ENCODE measurements at regions not wholly inside any gene's neighbourhood (a gene's known extent, or its start where the extent isn't known, plus 50 kb on each side); places are given as distances from the start of the nearest gene placed in this dataset.
A peak's percentile ranks its signal among the peaks of the same experiment; 100 is the strongest.

- H3K36me3 ChIP-seq (ENCODE audit: control insufficient read depth in 3 of 3, insufficient read depth in 3 of 3, low read length in 3 of 3), result no peaks in the 10 kb centered on the region
- H3K4me3 ChIP-seq (ENCODE audit: low read length in 3 of 3), result peak overlapping the region in 2 of 3 donors; percentile 15 to 22
- H3K4me1 ChIP-seq (ENCODE audit: control insufficient read depth in 3 of 3, insufficient read depth in 3 of 3, low read length in 3 of 3), result peaks cover 0 to 8% (median 4%) of the 10 kb centered on the region in 3 donors
- no peaks in the 10 kb centered on the region for H3K27me3 ChIP-seq (ENCODE audit: control insufficient read depth in 3 of 3, insufficient read depth in 3 of 3, low read length in 3 of 3)
- H3K27ac ChIP-seq (ENCODE audit: low read depth, low read length), result no peak overlapping the region
- H3K9me3 ChIP-seq (ENCODE audit: control insufficient read depth in 3 of 3, low read length in 3 of 3), result peaks cover 0 to 6% (median 3%) of the 10 kb centered on the region in 3 donors
- H3K9ac ChIP-seq (ENCODE audit: low read depth in 1 of 3, low read length in 3 of 3), result no peak overlapping the region
Observed at GRCh38 chr9:16191691-16192402, 639.0 kb downstream of the CCDC171 start.

GRCh38 chr9:16192403-16193017 is 639.7 kb downstream of the CCDC171 start:
- Histone ChIP-seq H3K27ac (ENCODE audit: low read depth, low read length) (no peak overlapping the region), H3K4me3 (ENCODE audit: low read length in 3 of 3) (no peak overlapping the region), H3K9ac (ENCODE audit: low read depth in 1 of 3, low read length in 3 of 3) (no peak overlapping the region), H3K27me3 (ENCODE audit: control insufficient read depth in 3 of 3, insufficient read depth in 3 of 3, low read length in 3 of 3) (no peaks in the 10 kb centered on the region), H3K36me3 (ENCODE audit: control insufficient read depth in 3 of 3, insufficient read depth in 3 of 3, low read length in 3 of 3) (no peaks in the 10 kb centered on the region), H3K4me1 (ENCODE audit: control insufficient read depth in 3 of 3, insufficient read depth in 3 of 3, low read length in 3 of 3) (peaks cover 0 to 13% (median 7%) of the 10 kb centered on the region in 3 donors), H3K9me3 (ENCODE audit: control insufficient read depth in 3 of 3, low read length in 3 of 3) (peaks cover 0 to 6% (median 3%) of the 10 kb centered on the region in 3 donors)

- H3K9me3 ChIP-seq (ENCODE audit: control insufficient read depth in 3 of 3, low read length in 3 of 3), result peaks cover 0 to 6% (median 3%) of the 10 kb centered on the region in 3 donors
- no peak overlapping the region for H3K4me3 ChIP-seq (ENCODE audit: low read length in 3 of 3)
- H3K36me3 ChIP-seq (ENCODE audit: control insufficient read depth in 3 of 3, insufficient read depth in 3 of 3, low read length in 3 of 3), result no peaks in the 10 kb centered on the region
- H3K27me3 ChIP-seq (ENCODE audit: control insufficient read depth in 3 of 3, insufficient read depth in 3 of 3, low read length in 3 of 3), result no peaks in the 10 kb centered on the region
- no peak overlapping the region for H3K9ac ChIP-seq (ENCODE audit: low read depth in 1 of 3, low read length in 3 of 3)
- H3K27ac ChIP-seq (ENCODE audit: low read depth, low read length), result no peak overlapping the region
- H3K4me1 ChIP-seq (ENCODE audit: control insufficient read depth in 3 of 3, insufficient read depth in 3 of 3, low read length in 3 of 3), result peaks cover 0 to 13% (median 7%) of the 10 kb centered on the region in 3 donors
Observed at GRCh38 chr9:16193066-16193465, 640.2 kb downstream of the CCDC171 start.

- H3K27ac ChIP-seq (ENCODE audit: low read depth, low read length), result no peak overlapping the region
- no peaks in the 10 kb centered on the region for H3K27me3 ChIP-seq (ENCODE audit: control insufficient read depth in 3 of 3, insufficient read depth in 3 of 3, low read length in 3 of 3)
- no peak overlapping the region for H3K9ac ChIP-seq (ENCODE audit: low read depth in 1 of 3, low read length in 3 of 3)
- no peak overlapping the region for H3K4me3 ChIP-seq (ENCODE audit: low read length in 3 of 3)
- no peaks in the 10 kb centered on the region for H3K9me3 ChIP-seq (ENCODE audit: control insufficient read depth in 3 of 3, low read length in 3 of 3)
- H3K4me1 ChIP-seq (ENCODE audit: control insufficient read depth in 3 of 3, insufficient read depth in 3 of 3, low read length in 3 of 3), result peaks cover 0 to 13% (median 7%) of the 10 kb centered on the region in 3 donors
- H3K36me3 ChIP-seq (ENCODE audit: control insufficient read depth in 3 of 3, insufficient read depth in 3 of 3, low read length in 3 of 3), result no peaks in the 10 kb centered on the region
Observed at GRCh38 chr9:16196206-16196605, 643.4 kb downstream of the CCDC171 start.

- Histone ChIP-seq H3K9me3 (ENCODE audit: control insufficient read depth in 3 of 3, low read length in 3 of 3) (no peaks in the 10 kb centered on the region), H3K4me3 (ENCODE audit: low read length in 3 of 3) (peak overlapping the region; percentile 44 to 66 (median 46)), H3K4me1 (ENCODE audit: control insufficient read depth in 3 of 3, insufficient read depth in 3 of 3, low read length in 3 of 3) (peaks cover 0 to 7% (median 3%) of the 10 kb centered on the region in 3 donors), H3K36me3 (ENCODE audit: control insufficient read depth in 3 of 3, insufficient read depth in 3 of 3, low read length in 3 of 3) (no peaks in the 10 kb centered on the region), H3K27me3 (ENCODE audit: control insufficient read depth in 3 of 3, insufficient read depth in 3 of 3, low read length in 3 of 3) (no peaks in the 10 kb centered on the region), H3K27ac (ENCODE audit: low read depth, low read length) (peak overlapping the region; percentile 71), H3K9ac (ENCODE audit: low read depth in 1 of 3, low read length in 3 of 3) (peak overlapping the region; percentile 51 to 78 (median 55))
Observed at GRCh38 chr9:16197578-16198370, 644.9 kb downstream of the CCDC171 start.

- H3K36me3 ChIP-seq (ENCODE audit: control insufficient read depth in 3 of 3, insufficient read depth in 3 of 3, low read length in 3 of 3), result no peaks in the 10 kb centered on the region
- no peak overlapping the region for H3K4me3 ChIP-seq (ENCODE audit: low read length in 3 of 3)
- H3K27ac ChIP-seq (ENCODE audit: low read depth, low read length), result no peak overlapping the region
- peaks cover 0 to 7% (median 3%) of the 10 kb centered on the region in 3 donors for H3K4me1 ChIP-seq (ENCODE audit: control insufficient read depth in 3 of 3, insufficient read depth in 3 of 3, low read length in 3 of 3)
- no peaks in the 10 kb centered on the region for H3K27me3 ChIP-seq (ENCODE audit: control insufficient read depth in 3 of 3, insufficient read depth in 3 of 3, low read length in 3 of 3)
- H3K9ac ChIP-seq (ENCODE audit: low read depth in 1 of 3, low read length in 3 of 3), result no peak overlapping the region
- no peaks in the 10 kb centered on the region for H3K9me3 ChIP-seq (ENCODE audit: control insufficient read depth in 3 of 3, low read length in 3 of 3)
Observed at GRCh38 chr9:16198996-16199395, 646.2 kb downstream of the CCDC171 start.

GRCh38 chr9:16202221-16202620 is 649.4 kb downstream of the CCDC171 start:
- H3K36me3 ChIP-seq (ENCODE audit: control insufficient read depth in 3 of 3, insufficient read depth in 3 of 3, low read length in 3 of 3), result no peaks in the 10 kb centered on the region
- no peak overlapping the region for H3K4me3 ChIP-seq (ENCODE audit: low read length in 3 of 3)
- no peaks in the 10 kb centered on the region for H3K27me3 ChIP-seq (ENCODE audit: control insufficient read depth in 3 of 3, insufficient read depth in 3 of 3, low read length in 3 of 3)
- no peak overlapping the region for H3K9ac ChIP-seq (ENCODE audit: low read depth in 1 of 3, low read length in 3 of 3)
- H3K27ac ChIP-seq (ENCODE audit: low read depth, low read length), result no peak overlapping the region
- no peaks in the 10 kb centered on the region for H3K9me3 ChIP-seq (ENCODE audit: control insufficient read depth in 3 of 3, low read length in 3 of 3)
- peaks cover 0 to under 1% (median 0%) of the 10 kb centered on the region in 3 donors for H3K4me1 ChIP-seq (ENCODE audit: control insufficient read depth in 3 of 3, insufficient read depth in 3 of 3, low read length in 3 of 3)

- H3K27me3 ChIP-seq (ENCODE audit: control insufficient read depth in 3 of 3, insufficient read depth in 3 of 3, low read length in 3 of 3), result no peaks in the 10 kb centered on the region
- no peak overlapping the region for H3K4me3 ChIP-seq (ENCODE audit: low read length in 3 of 3)
- no peak overlapping the region for H3K9ac ChIP-seq (ENCODE audit: low read depth in 1 of 3, low read length in 3 of 3)
- no peaks in the 10 kb centered on the region for H3K9me3 ChIP-seq (ENCODE audit: control insufficient read depth in 3 of 3, low read length in 3 of 3)
- no peak overlapping the region for H3K27ac ChIP-seq (ENCODE audit: low read depth, low read length)
- H3K4me1 ChIP-seq (ENCODE audit: control insufficient read depth in 3 of 3, insufficient read depth in 3 of 3, low read length in 3 of 3), result no peaks in the 10 kb centered on the region
- no peaks in the 10 kb centered on the region for H3K36me3 ChIP-seq (ENCODE audit: control insufficient read depth in 3 of 3, insufficient read depth in 3 of 3, low read length in 3 of 3)
Observed at GRCh38 chr9:16202914-16203728, 650.3 kb downstream of the CCDC171 start.

- H3K27ac ChIP-seq (ENCODE audit: low read depth, low read length), result no peak overlapping the region
- H3K9ac ChIP-seq (ENCODE audit: low read depth in 1 of 3, low read length in 3 of 3), result no peak overlapping the region
- no peak overlapping the region for H3K4me3 ChIP-seq (ENCODE audit: low read length in 3 of 3)
Observed at GRCh38 chr9:16203729-16204573, 651.1 kb downstream of the CCDC171 start.

More at GRCh38 chr9:16203729-16204573, 651.1 kb downstream of the CCDC171 start:
- Histone ChIP-seq H3K4me1 (ENCODE audit: control insufficient read depth in 3 of 3, insufficient read depth in 3 of 3, low read length in 3 of 3) (no peaks in the 10 kb centered on the region), H3K9me3 (ENCODE audit: control insufficient read depth in 3 of 3, low read length in 3 of 3) (no peaks in the 10 kb centered on the region), H3K36me3 (ENCODE audit: control insufficient read depth in 3 of 3, insufficient read depth in 3 of 3, low read length in 3 of 3) (no peaks in the 10 kb centered on the region), H3K27me3 (ENCODE audit: control insufficient read depth in 3 of 3, insufficient read depth in 3 of 3, low read length in 3 of 3) (no peaks in the 10 kb centered on the region)

All from skeletal muscle tissue (tissue), 3 donors.